A549 (cell line): ENCODE measurements at regions not wholly inside any gene's neighbourhood (a gene's known extent, or its start where the extent isn't known, plus 50 kb on each side); places are given as distances from the start of the nearest gene placed in this dataset.
A peak's percentile ranks its signal among the peaks of the same experiment; 100 is the strongest.

Experiments used
- ATAC-seq, 2 experiments: fragments of 200-7000 bp in 1 of 2; fragments of >200 bp in 1 of 2; cut with Nextera tagmentation in 1 of 2; cut with Tn5 transposase in 1 of 2; 3 replicates each; pipeline versions ENCODE4 v1.8.0 to v1.9.1; 2018 to 2020; ENCODE audit warnings: mild to moderate bottlenecking in 1 of 2, moderate library complexity in 1 of 2
- CTCF ChIA-PET: fragments of 300-600 bp; sonication (Branson Sonifier 250); formaldehyde crosslinking; extraction: SDS; loops from one replicate; lab custom pipeline; 2021; ENCODE audit warnings: antibody characterized with exemption, inconsistent platforms; lab: Yijun Ruan, JAX
- POLR2A ChIA-PET: fragments of 350-600 bp; formaldehyde crosslinking; extraction: SDS; loops from one replicate; lab custom pipeline; 2021; ENCODE audit warnings: antibody characterized with exemption, inconsistent platforms; lab: Yijun Ruan, JAX
- DNase-seq, 2 experiments: peaks; one replicate each; pipeline versions ENCODE4 v3.0.0 to v3.0.0-alpha.2; 2011 to 2016; ENCODE audit warnings: low read depth in 1 of 2, low spot score in 1 of 2
- FAIRE-seq: peaks from 2 replicates; lab custom pipeline; 2011; peaks lifted over from hg19 to GRCh38; lab: Jason Lieb, UNC
- H3K27ac ChIP-seq, 2 experiments: fragments of >200 bp; sonication (Bioruptor Twin); formaldehyde crosslinking; 3 replicates each; pipeline ENCODE4 v1.5.1; 2016 to 2017
- H3K4me1 ChIP-seq: fragments of >200 bp; sonication (Bioruptor Twin); formaldehyde crosslinking; 3 replicates; pipeline ENCODE4 v1.6.1; 2016
- H3K4me2 ChIP-seq: fragments of >200 bp; sonication (Bioruptor Twin); formaldehyde crosslinking; 3 replicates; pipeline ENCODE4 v1.6.1; 2016
- H3K4me3 ChIP-seq: fragments of >200 bp; sonication (Bioruptor Twin); formaldehyde crosslinking; 3 replicates; pipeline ENCODE4 v1.5.1; 2016
- H3K9me3 ChIP-seq: fragments of >200 bp; sonication (Bioruptor Twin); formaldehyde crosslinking; 3 replicates; pipeline ENCODE4 v1.6.1; 2016
- BHLHE40 ChIP-seq: IDR thresholded peaks from 2 replicates; pipeline ENCODE4 v1.6.1; 2012; ENCODE audit warnings: low read depth, low read length, inconsistent platforms
- CBX2 ChIP-seq: fragments of 200-600 bp; sonication (generic); IDR thresholded peaks from 2 replicates; pipeline ENCODE4 v1.6.1; 2016; ENCODE audit warnings: low read depth, mild to moderate bottlenecking, borderline replicate concordance
- EHF ChIP-seq: fragments of 250-450 bp; sonication (Bioruptor Pico); IDR thresholded peaks from 2 replicates; pipeline ENCODE4 v1.5.0; 2020; ENCODE audit warnings: mild to moderate bottlenecking
- FOSB ChIP-seq: fragments of 250-450 bp; sonication (Bioruptor Pico); IDR thresholded peaks from 2 replicates; pipeline ENCODE4 v1.5.0; 2020; ENCODE audit warnings: mild to moderate bottlenecking, moderate library complexity
- FOXS1 ChIP-seq: fragments of 250-450 bp; sonication (Bioruptor Pico); IDR thresholded peaks from 2 replicates; pipeline ENCODE4 v1.5.0; 2020; ENCODE audit warnings: mild to moderate bottlenecking, moderate library complexity
- GATA3 ChIP-seq: IDR thresholded peaks from 2 replicates; pipeline ENCODE4 v1.6.1; 2012; ENCODE audit warnings: borderline replicate concordance
- HEYL ChIP-seq: fragments of 250-450 bp; sonication (Bioruptor Pico); IDR thresholded peaks from 2 replicates; pipeline ENCODE4 v1.8.0; 2021; ENCODE audit warnings: mild to moderate bottlenecking, moderate library complexity
- HOXB5 ChIP-seq: fragments of 250-450 bp; sonication (Bioruptor Pico); IDR thresholded peaks from 2 replicates; pipeline ENCODE4 v1.5.0; 2020; ENCODE audit warnings: mild to moderate bottlenecking, moderate library complexity
- JUNB ChIP-seq: fragments of >200 bp; sonication (Bioruptor Twin); formaldehyde crosslinking; IDR thresholded peaks from 2 replicates; pipeline ENCODE4 v1.6.1; 2016
- KDM1A ChIP-seq: fragments of 200-600 bp; sonication (generic); IDR thresholded peaks from 2 replicates; pipeline ENCODE4 v1.6.1; 2016; ENCODE audit warnings: low read depth, mild to moderate bottlenecking
- KDM5A ChIP-seq: fragments of 200-600 bp; sonication (generic); IDR thresholded peaks from 2 replicates; pipeline ENCODE4 v1.6.1; 2016; ENCODE audit warnings: antibody characterized with exemption, mild to moderate bottlenecking
- MAZ ChIP-seq: fragments of 150-350 bp; IDR thresholded peaks from 2 replicates; pipeline ENCODE4 v1.6.1; 2014; ENCODE audit warnings: antibody characterized with exemption, low read depth, low read length, borderline replicate concordance
- RAD21 ChIP-seq, 2 experiments: fragments of >200 bp in 1 of 2; sonication (Bioruptor Twin) in 1 of 2; formaldehyde crosslinking in 1 of 2; IDR thresholded peaks in 1 of 2; conservative IDR thresholded peaks in 1 of 2; 2 replicates in 1 of 2; 3 replicates in 1 of 2; pipeline ENCODE4 v1.6.1; 2012 to 2018; ENCODE audit warnings: inconsistent platforms in 1 of 2
- RARB ChIP-seq: fragments of 250-450 bp; sonication (Bioruptor Pico); IDR thresholded peaks from 2 replicates; pipeline ENCODE4 v1.8.0; 2021; ENCODE audit warnings: mild to moderate bottlenecking, moderate library complexity
- RCOR1 ChIP-seq: fragments of 150-350 bp; IDR thresholded peaks from 2 replicates; pipeline ENCODE4 v1.6.1; 2014; ENCODE audit warnings: antibody characterized with exemption, low read length, low read depth
- SREBF2 ChIP-seq: fragments of 450-650 bp; IDR thresholded peaks from 2 replicates; pipeline ENCODE4 v1.6.1; 2014; ENCODE audit warnings: mild to moderate bottlenecking, moderate library complexity
- TFCP2L1 ChIP-seq: fragments of 250-450 bp; sonication (Bioruptor Pico); IDR thresholded peaks from 2 replicates; pipeline ENCODE4 v1.5.0; 2021; ENCODE audit warnings: mild to moderate bottlenecking
- TP53 ChIP-seq: fragments of 250-450 bp; sonication (Bioruptor Pico); IDR thresholded peaks from 2 replicates; pipeline ENCODE4 v1.5.0; 2021; ENCODE audit warnings: mild to moderate bottlenecking, moderate library complexity
- ZFP36 ChIP-seq: fragments of 450-650 bp; IDR thresholded peaks from 2 replicates; pipeline ENCODE4 v1.6.1; 2014; ENCODE audit warnings: borderline replicate concordance; ENCODE audit not compliant: partially characterized antibody
- ZSCAN20 ChIP-seq: fragments of 250-450 bp; sonication (Bioruptor Pico); IDR thresholded peaks from 2 replicates; pipeline ENCODE4 v1.8.0; 2022; ENCODE audit warnings: mild to moderate bottlenecking, moderate library complexity
- WGBS: methylation state at CpG from one replicate; pipeline ENCODE4 v1.1.6; 2017; ENCODE audit errors: missing lambda C conversion rate; 5-methylcytosine and 5-hydroxymethylcytosine counted together
- TF ChIP-seq, protein P1 (sequence below): fragments of >200 bp; sonication (Bioruptor Twin); formaldehyde crosslinking; IDR thresholded peaks from 2 replicates; pipeline ENCODE4 v1.6.1; 2016
- TF ChIP-seq, protein P2 (sequence below): IDR thresholded peaks from 2 replicates; pipeline ENCODE4 v1.6.1; 2012; ENCODE audit warnings: low read depth, borderline replicate concordance

DNA sequence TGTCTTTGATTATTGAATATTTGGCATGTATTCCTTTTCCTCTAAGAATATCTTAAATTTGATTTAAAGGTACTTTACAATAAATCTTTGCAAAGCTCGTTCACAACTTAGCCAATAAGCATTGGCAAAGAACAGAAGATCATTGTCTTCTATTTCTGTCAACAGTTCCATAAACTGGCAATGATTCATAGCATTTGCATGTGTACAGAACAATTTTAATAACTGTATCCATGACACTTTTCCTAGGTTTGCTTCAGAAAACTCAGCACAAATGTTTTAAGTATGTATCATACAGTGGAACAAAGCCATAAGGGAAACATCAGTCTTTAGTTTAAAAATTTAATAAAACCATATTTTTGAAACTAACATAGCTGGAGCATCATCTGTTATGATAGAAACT is 462.7 kb upstream of the RPS6KA3 start (continued):
- TF ChIP-seq RAD21 (conservative IDR thresholded peaks at IDR 0.05 in 1 of 2, IDR thresholded peaks at IDR 0.05 in 1 of 2) (no peak), TP53 (CRISPR knock-in tag) (no peak), FOXS1 (CRISPR knock-in tag) (no peak), RARB (no peak), JUNB (no peak), TFCP2L1 (no peak), ZFP36 (no peak)

DNA sequence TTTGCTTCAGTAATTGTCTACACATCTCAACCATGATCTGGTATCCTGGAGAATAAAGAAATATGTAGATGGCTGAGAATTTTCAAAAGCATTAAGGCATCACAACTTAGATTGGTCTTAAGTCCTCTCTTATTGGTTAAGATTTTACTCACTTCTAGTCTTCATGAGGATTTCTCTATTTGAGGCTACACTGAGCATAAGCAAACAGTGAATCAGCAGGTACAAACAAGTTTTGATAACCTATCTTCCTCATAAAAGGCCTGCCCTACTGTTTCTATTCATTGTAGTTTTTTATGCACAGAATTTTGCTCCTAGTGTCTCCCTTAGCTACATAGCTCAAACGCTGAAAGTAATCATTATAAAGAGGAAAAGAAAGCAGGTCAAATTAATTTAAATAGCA is 460.7 kb upstream of the RPS6KA3 start:
- H3K27ac ChIP-seq, result no peak overlapping the region
- TF ChIP-seq FOSB, result no peak
- TF ChIP-seq TFCP2L1, result no peak
- no peak for TF ChIP-seq CBX2
- TF ChIP-seq HEYL (CRISPR knock-in tag), result no peak
- no peak for TF ChIP-seq RARB
- no peak for TF ChIP-seq EHF (CRISPR knock-in tag)
- TF ChIP-seq, protein P1, sequence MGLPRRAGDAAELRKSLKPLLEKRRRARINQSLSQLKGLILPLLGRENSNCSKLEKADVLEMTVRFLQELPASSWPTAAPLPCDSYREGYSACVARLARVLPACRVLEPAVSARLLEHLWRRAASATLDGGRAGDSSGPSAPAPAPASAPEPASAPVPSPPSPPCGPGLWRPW, result no peak
- no peak for TF ChIP-seq MAZ
- no peak for TF ChIP-seq KDM1A
- no peak for TF ChIP-seq RCOR1
- TF ChIP-seq KDM5A, result no peak
- H3K4me2 ChIP-seq, result peak overlapping the region; percentile 5; the same call in 1 of the 3 replicates
- no peaks in the 10 kb centered on the region for H3K9me3 ChIP-seq
- H3K4me3 ChIP-seq, result no peak overlapping the region
- peak in 1 of 2 experiments; percentile 59; a peak in 2 of 6 replicates for ATAC-seq
- POLR2A ChIA-PET, result no interaction called here
- peak; percentile 2 to 38 for DNase-seq
- peaks cover 8% of the 10 kb centered on the region; the same call in 2 of the 3 replicates for H3K4me1 ChIP-seq
- CTCF ChIA-PET, result interaction anchor here (1.3 kb wide), 1 partner anchor 14 kb away, joined by 5 read pairs; no protein-coding TSS in a partner anchor
- peak; percentile 88 for FAIRE-seq
- 0% methylated on average over 1 of the region's 1 CpG for WGBS

DNA sequence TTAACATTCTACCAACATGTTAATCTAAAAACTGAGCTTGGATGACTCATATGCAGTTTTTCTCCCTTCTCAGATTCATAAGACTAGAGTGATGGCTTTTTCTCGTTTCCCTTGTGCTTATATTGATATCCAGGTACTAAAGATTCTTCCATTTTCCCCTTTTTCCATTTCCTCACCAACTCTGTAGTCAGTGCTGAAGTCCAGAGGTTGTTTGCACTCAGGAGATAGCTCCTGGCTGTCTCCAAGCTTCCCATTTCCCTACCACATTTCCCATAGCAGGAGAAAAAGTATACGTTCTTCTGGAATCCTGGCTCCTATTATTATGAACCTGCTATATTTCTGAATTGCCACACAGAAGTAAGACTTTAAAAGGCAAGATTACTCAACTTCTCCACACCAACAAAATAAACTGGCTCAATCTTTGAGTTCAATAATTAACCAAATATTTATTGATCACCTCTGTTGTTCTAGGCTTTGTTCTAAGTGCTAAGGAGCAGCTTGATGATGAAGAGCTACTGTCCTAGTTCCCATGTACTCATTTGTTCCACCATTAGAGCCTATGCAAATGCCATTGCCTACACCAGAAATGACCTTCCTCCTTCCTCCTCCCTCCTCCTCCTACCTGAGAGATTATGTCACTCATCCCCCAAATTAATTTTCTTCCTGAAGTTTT is 454.4 kb upstream of the RPS6KA3 start:
- Histone ChIP-seq H3K4me1 (no peaks in the 10 kb centered on the region), H3K4me3 (no peak overlapping the region), H3K27ac (no peak overlapping the region), H3K9me3 (no peaks in the 10 kb centered on the region), H3K4me2 (no peak overlapping the region)
- FAIRE-seq, result no peak
- no peak for ATAC-seq
- DNase-seq, result no peak
- TF ChIP-seq RARB, result no peak
- TF ChIP-seq MAZ, result no peak
- TF ChIP-seq TP53 (CRISPR knock-in tag), result no peak
- CTCF ChIA-PET, result no interaction called here
- WGBS, result 44% methylated on average over 2 of the region's 2 CpGs
- POLR2A ChIA-PET, result no interaction called here

DNA sequence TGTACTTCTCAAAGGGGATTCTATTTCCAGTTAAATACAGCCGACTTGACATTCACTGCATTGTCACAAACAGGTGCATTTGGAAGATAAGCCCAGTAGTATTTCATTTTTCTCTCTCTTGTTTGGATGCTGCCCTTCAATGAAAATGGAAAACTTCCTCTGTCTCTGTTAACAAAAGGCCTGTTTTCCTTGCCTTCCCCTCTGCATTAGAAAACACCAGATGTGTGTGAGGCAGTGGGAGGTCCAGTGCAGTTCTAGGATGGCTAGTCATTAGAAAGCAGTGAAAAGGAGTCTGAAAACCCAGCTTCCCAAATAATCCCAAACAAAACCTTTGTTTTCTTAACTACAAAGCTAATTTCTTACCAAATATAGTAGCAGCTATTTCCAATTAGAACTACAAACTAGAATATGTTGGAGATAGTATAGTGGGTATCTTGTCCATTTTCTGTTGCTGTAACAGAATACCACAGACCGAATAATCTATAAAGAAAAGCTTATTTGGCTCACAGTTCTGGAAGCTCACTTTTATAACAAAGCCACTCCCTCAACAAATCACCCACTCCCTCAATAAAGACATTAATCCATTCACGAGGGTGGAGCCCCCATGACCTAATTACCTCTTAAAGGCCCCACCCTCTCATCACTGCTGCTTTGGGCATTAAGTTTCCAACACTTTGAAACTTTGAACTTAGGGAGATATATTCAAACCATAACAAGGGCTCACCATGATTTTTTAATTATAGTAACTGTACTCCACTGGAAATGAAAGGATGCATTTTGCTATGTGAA is 452.1 kb upstream of the RPS6KA3 start:
- Histone ChIP-seq H3K9me3 (no peaks in the 10 kb centered on the region), H3K27ac (no peak overlapping the region), H3K4me3 (no peak overlapping the region), H3K4me2 (no peak overlapping the region), H3K4me1 (no peaks in the 10 kb centered on the region)
- FAIRE-seq (peak; percentile 32), ATAC-seq (no peak), DNase-seq (no peak)
- CTCF ChIA-PET, result no interaction called here
- WGBS, result 27% methylated on average over 3 of the region's 3 CpGs
- POLR2A ChIA-PET, result no interaction called here
- TF ChIP-seq, protein P2, sequence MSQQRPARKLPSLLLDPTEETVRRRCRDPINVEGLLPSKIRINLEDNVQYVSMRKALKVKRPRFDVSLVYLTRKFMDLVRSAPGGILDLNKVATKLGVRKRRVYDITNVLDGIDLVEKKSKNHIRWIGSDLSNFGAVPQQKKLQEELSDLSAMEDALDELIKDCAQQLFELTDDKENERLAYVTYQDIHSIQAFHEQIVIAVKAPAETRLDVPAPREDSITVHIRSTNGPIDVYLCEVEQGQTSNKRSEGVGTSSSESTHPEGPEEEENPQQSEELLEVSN, result no peak
- TF ChIP-seq TFCP2L1, result no peak
- TF ChIP-seq FOSB, result no peak
- TF ChIP-seq HOXB5 (CRISPR knock-in tag), result no peak
- no peak for TF ChIP-seq SREBF2
- no peak for TF ChIP-seq ZSCAN20 (CRISPR knock-in tag)
- TF ChIP-seq GATA3, result no peak
- TF ChIP-seq RAD21 (conservative IDR thresholded peaks at IDR 0.05 in 1 of 2, IDR thresholded peaks at IDR 0.05 in 1 of 2), result no peak
- TF ChIP-seq BHLHE40, result no peak
- TF ChIP-seq, all 56 proteins: peak for 0
